H1 (cell line): ENCODE measurements at regions not wholly inside any gene's neighbourhood (a gene's known extent, or its start where the extent isn't known, plus 50 kb on each side); places are given as distances from the start of the nearest gene placed in this dataset.

Experiments
- ASH2L ChIP-seq: fragments of 200-600, 300-600 bp; sonication (generic); IDR thresholded peaks from one replicate; pipeline ENCODE4 v1.7.1; 2017; ENCODE audit warnings: low read length
- CEBPB ChIP-seq: IDR thresholded peaks from 2 replicates; pipeline ENCODE4 v1.6.1; 2012; ENCODE audit warnings: low read depth, low read length
- CTCF ChIP-seq, 3 experiments: IDR thresholded peaks; 1 replicate in 2 of 3; 2 replicates in 1 of 3; pipeline versions ENCODE4 v1.5.1 to v1.6.1; 2011; ENCODE audit warnings: low read length in 3 of 3, mild to moderate bottlenecking in 3 of 3, inconsistent platforms in 2 of 3, low read depth in 1 of 3, moderate library complexity in 1 of 3; ENCODE audit not compliant: insufficient read depth in 1 of 3; ENCODE audit errors: control extremely low read depth in 1 of 3
- GABPA ChIP-seq: IDR thresholded peaks from 2 replicates; pipeline ENCODE4 v1.6.1; 2011; ENCODE audit warnings: mild to moderate bottlenecking, low read length, moderate library complexity, borderline replicate concordance; ENCODE audit not compliant: insufficient read depth
- POLR2A ChIP-seq, 2 experiments: IDR thresholded peaks; 1 replicate in 1 of 2; 2 replicates in 1 of 2; pipeline ENCODE4 v1.6.1; 2011; ENCODE audit warnings: low read depth in 2 of 2, low read length in 2 of 2, mild to moderate bottlenecking in 2 of 2; ENCODE audit errors: control extremely low read depth in 1 of 2
- POLR2AphosphoS5 ChIP-seq: IDR thresholded peaks from 2 replicates; pipeline ENCODE4 v1.6.1; 2011; ENCODE audit warnings: low read depth, low read length
- SIRT6 ChIP-seq: IDR thresholded peaks from one replicate; pipeline ENCODE4 v1.7.1; 2012; ENCODE audit warnings: low read length, inconsistent platforms
- SUZ12 ChIP-seq: fragments of 200-600 bp; sonication (generic); IDR thresholded peaks from 2 replicates; pipeline ENCODE4 v1.6.1; 2012; ENCODE audit warnings: mild to moderate bottlenecking, inconsistent platforms, low read length, moderate library complexity, mixed read lengths
- TF ChIP-seq, protein P1 (sequence below): fragments of 300-600 bp; sonication (generic); IDR thresholded peaks from 2 replicates; pipeline ENCODE4 v1.7.1; 2012; ENCODE audit warnings: low read length, moderate library complexity, mild to moderate bottlenecking, inconsistent platforms; ENCODE audit not compliant: insufficient replicate concordance

DNA sequence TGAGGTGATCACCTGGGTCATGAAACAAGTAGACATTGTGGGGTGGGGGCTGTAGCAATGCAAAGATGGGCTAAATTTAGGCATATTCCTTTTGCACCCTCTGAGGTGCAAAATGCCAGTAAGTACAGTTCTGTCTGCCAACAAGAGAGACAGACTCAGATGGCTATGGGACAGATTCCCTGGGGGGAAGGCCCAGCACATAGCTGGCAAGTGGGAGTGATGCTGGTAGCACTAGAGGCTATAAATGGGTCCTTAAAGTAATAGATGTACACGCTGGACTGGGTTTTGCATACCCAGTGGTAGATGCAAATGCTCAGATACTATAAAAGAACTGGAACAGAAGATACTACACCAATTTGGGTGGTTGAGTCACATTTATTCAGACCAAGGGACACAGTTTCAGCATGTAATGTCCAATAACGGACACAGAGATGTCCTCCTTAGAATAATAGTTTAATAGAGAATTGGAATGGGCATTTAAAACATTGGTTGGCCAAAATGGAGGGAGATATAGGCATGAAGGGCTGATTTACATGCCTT, 67.4 kb upstream of the RNU6-1 start:
- TF ChIP-seq, protein P1, sequence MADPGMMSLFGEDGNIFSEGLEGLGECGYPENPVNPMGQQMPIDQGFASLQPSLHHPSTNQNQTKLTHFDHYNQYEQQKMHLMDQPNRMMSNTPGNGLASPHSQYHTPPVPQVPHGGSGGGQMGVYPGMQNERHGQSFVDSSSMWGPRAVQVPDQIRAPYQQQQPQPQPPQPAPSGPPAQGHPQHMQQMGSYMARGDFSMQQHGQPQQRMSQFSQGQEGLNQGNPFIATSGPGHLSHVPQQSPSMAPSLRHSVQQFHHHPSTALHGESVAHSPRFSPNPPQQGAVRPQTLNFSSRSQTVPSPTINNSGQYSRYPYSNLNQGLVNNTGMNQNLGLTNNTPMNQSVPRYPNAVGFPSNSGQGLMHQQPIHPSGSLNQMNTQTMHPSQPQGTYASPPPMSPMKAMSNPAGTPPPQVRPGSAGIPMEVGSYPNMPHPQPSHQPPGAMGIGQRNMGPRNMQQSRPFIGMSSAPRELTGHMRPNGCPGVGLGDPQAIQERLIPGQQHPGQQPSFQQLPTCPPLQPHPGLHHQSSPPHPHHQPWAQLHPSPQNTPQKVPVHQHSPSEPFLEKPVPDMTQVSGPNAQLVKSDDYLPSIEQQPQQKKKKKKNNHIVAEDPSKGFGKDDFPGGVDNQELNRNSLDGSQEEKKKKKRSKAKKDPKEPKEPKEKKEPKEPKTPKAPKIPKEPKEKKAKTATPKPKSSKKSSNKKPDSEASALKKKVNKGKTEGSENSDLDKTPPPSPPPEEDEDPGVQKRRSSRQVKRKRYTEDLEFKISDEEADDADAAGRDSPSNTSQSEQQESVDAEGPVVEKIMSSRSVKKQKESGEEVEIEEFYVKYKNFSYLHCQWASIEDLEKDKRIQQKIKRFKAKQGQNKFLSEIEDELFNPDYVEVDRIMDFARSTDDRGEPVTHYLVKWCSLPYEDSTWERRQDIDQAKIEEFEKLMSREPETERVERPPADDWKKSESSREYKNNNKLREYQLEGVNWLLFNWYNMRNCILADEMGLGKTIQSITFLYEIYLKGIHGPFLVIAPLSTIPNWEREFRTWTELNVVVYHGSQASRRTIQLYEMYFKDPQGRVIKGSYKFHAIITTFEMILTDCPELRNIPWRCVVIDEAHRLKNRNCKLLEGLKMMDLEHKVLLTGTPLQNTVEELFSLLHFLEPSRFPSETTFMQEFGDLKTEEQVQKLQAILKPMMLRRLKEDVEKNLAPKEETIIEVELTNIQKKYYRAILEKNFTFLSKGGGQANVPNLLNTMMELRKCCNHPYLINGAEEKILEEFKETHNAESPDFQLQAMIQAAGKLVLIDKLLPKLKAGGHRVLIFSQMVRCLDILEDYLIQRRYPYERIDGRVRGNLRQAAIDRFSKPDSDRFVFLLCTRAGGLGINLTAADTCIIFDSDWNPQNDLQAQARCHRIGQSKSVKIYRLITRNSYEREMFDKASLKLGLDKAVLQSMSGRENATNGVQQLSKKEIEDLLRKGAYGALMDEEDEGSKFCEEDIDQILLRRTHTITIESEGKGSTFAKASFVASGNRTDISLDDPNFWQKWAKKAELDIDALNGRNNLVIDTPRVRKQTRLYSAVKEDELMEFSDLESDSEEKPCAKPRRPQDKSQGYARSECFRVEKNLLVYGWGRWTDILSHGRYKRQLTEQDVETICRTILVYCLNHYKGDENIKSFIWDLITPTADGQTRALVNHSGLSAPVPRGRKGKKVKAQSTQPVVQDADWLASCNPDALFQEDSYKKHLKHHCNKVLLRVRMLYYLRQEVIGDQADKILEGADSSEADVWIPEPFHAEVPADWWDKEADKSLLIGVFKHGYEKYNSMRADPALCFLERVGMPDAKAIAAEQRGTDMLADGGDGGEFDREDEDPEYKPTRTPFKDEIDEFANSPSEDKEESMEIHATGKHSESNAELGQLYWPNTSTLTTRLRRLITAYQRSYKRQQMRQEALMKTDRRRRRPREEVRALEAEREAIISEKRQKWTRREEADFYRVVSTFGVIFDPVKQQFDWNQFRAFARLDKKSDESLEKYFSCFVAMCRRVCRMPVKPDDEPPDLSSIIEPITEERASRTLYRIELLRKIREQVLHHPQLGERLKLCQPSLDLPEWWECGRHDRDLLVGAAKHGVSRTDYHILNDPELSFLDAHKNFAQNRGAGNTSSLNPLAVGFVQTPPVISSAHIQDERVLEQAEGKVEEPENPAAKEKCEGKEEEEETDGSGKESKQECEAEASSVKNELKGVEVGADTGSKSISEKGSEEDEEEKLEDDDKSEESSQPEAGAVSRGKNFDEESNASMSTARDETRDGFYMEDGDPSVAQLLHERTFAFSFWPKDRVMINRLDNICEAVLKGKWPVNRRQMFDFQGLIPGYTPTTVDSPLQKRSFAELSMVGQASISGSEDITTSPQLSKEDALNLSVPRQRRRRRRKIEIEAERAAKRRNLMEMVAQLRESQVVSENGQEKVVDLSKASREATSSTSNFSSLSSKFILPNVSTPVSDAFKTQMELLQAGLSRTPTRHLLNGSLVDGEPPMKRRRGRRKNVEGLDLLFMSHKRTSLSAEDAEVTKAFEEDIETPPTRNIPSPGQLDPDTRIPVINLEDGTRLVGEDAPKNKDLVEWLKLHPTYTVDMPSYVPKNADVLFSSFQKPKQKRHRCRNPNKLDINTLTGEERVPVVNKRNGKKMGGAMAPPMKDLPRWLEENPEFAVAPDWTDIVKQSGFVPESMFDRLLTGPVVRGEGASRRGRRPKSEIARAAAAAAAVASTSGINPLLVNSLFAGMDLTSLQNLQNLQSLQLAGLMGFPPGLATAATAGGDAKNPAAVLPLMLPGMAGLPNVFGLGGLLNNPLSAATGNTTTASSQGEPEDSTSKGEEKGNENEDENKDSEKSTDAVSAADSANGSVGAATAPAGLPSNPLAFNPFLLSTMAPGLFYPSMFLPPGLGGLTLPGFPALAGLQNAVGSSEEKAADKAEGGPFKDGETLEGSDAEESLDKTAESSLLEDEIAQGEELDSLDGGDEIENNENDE, result no peak
- TF ChIP-seq SIRT6, result no peak
- TF ChIP-seq CTCF (IDR thresholded peaks at IDR 0.05; ENCODE audit: control extremely low read depth in 1 of 3, insufficient read depth in 1 of 3, low read depth in 1 of 3, low read length in 3 of 3), result no peak
- no peak for TF ChIP-seq SUZ12
- no peak for TF ChIP-seq POLR2A (IDR thresholded peaks at IDR 0.05; ENCODE audit: control extremely low read depth in 1 of 2, low read depth in 2 of 2, low read length in 2 of 2)
- no peak for TF ChIP-seq POLR2AphosphoS5
- no peak for TF ChIP-seq GABPA
- no peak for TF ChIP-seq ASH2L
- no peak for TF ChIP-seq CEBPB
